ENCODE measurements at regions not wholly inside any gene's neighbourhood (a gene's known extent, or its start where the extent isn't known, plus 50 kb on each side); places are given as distances from the start of the nearest gene placed in this dataset.
A peak's percentile ranks its signal among the peaks of the same experiment; 100 is the strongest.
"Not testable (repeated sequence)": the region's sequence is repeated elsewhere in the genome, so short reads cannot be mapped to it uniquely, and the experiment has no call there.

- no peak for DNase-seq
Observed at GRCh38 chr6:99802396-99803031, 191.5 kb downstream of the MCHR2 start.

GRCh38 chr6:99808992-99809391 is 185.0 kb downstream of the MCHR2 start:
- no peak for DNase-seq

- DNase-seq, result no peak
Observed at GRCh38 chr6:99810295-99810694, 183.7 kb downstream of the MCHR2 start.

- no peak for DNase-seq
Observed at GRCh38 chr6:99810942-99811620, 182.9 kb downstream of the MCHR2 start.

GRCh38 chr6:99811636-99812035 is 182.4 kb downstream of the MCHR2 start:
- no peak for DNase-seq

- no peak for DNase-seq
Observed at GRCh38 chr6:99813565-99813964, 180.5 kb downstream of the MCHR2 start.

- no peak for DNase-seq
Observed at GRCh38 chr6:99814230-99814928, 179.6 kb downstream of the MCHR2 start.

- no peak for DNase-seq
Observed at GRCh38 chr6:99816795-99817194, 177.2 kb downstream of the MCHR2 start.

GRCh38 chr6:99818161-99818560 is 175.9 kb downstream of the MCHR2 start:
- DNase-seq, result no peak

GRCh38 chr6:99819853-99820252 is 174.2 kb downstream of the MCHR2 start:
- DNase-seq, result no peak

- no peak for DNase-seq
Observed at GRCh38 chr6:99821164-99821563, 172.9 kb downstream of the MCHR2 start.

- no peak for DNase-seq
Observed at GRCh38 chr6:99822741-99823512, 171.1 kb downstream of the MCHR2 start.

GRCh38 chr6:99823513-99824235 is 170.3 kb downstream of the MCHR2 start:
- DNase-seq, result not testable (repeated sequence)

- DNase-seq, result no peak
Observed at GRCh38 chr6:99833034-99833433, 161.0 kb downstream of the MCHR2 start.

GRCh38 chr6:99836471-99836870 is 157.6 kb downstream of the MCHR2 start:
- DNase-seq, result no peak

- no peak for DNase-seq
Observed at GRCh38 chr6:99838607-99839006, 155.4 kb downstream of the MCHR2 start.

- no peak for DNase-seq
Observed at GRCh38 chr6:99841297-99841696, 152.7 kb downstream of the MCHR2 start.

- no peak for DNase-seq
Observed at GRCh38 chr6:99846006-99846405, 148.0 kb downstream of the MCHR2 start.

- DNase-seq, result no peak
Observed at GRCh38 chr6:99850841-99851240, 143.2 kb downstream of the MCHR2 start.

- DNase-seq, result no peak
Observed at GRCh38 chr6:99852031-99852430, 142.0 kb downstream of the MCHR2 start.

GRCh38 chr6:99867026-99867425 is 127.0 kb downstream of the MCHR2 start:
- DNase-seq, result no peak

GRCh38 chr6:99868074-99868702 is 125.8 kb downstream of the MCHR2 start:
- peak; percentile 12 to 45 (median 34) for DNase-seq
